ACC112 (cell line): ENCODE measurements at regions not wholly inside any gene's neighbourhood (a gene's known extent, or its start where the extent isn't known, plus 50 kb on each side); places are given as distances from the start of the nearest gene placed in this dataset.

Experiments
- H2AFZ ChIP-seq: fragments of 200-600 bp; sonication (generic); one replicate; pipeline ENCODE4 v1.6.0; 2017; ENCODE audit warnings: antibody characterized with exemption, low read length; ENCODE audit not compliant: unreplicated experiment
- H3K27ac ChIP-seq: fragments of 200-600 bp; sonication (generic); 2 replicates; pipeline ENCODE4 v1.5.1; 2014; ENCODE audit warnings: low read depth, mild to moderate bottlenecking, antibody characterized with exemption, low read length, moderate library complexity
- H3K27me3 ChIP-seq: fragments of 200-600 bp; sonication (generic); 2 replicates; pipeline ENCODE4 v1.6.1; 2014; ENCODE audit warnings: mild to moderate bottlenecking, antibody characterized with exemption, low read length, moderate library complexity, mixed read lengths; ENCODE audit not compliant: insufficient read depth
- H3K36me3 ChIP-seq: fragments of 200-600 bp; sonication (generic); 2 replicates; pipeline ENCODE4 v1.6.1; 2016; ENCODE audit warnings: mild to moderate bottlenecking, antibody characterized with exemption, low read length, moderate library complexity, mixed read lengths; ENCODE audit not compliant: insufficient read depth
- H3K4me1 ChIP-seq: fragments of 200-600 bp; sonication (generic); one replicate; pipeline ENCODE4 v1.6.1; 2016; ENCODE audit warnings: low read length, mixed read lengths; ENCODE audit not compliant: insufficient read depth, unreplicated experiment, control insufficient read depth
- H3K4me3 ChIP-seq: fragments of 200-600 bp; sonication (generic); 2 replicates; pipeline ENCODE4 v1.5.1; 2014; ENCODE audit warnings: mild to moderate bottlenecking, low read depth, low read length
- H3K79me2 ChIP-seq: fragments of 200-600 bp; sonication (generic); one replicate; pipeline ENCODE4 v1.6.0; 2016; ENCODE audit warnings: low read length; ENCODE audit not compliant: control insufficient read depth, unreplicated experiment, insufficient read depth

DNA sequence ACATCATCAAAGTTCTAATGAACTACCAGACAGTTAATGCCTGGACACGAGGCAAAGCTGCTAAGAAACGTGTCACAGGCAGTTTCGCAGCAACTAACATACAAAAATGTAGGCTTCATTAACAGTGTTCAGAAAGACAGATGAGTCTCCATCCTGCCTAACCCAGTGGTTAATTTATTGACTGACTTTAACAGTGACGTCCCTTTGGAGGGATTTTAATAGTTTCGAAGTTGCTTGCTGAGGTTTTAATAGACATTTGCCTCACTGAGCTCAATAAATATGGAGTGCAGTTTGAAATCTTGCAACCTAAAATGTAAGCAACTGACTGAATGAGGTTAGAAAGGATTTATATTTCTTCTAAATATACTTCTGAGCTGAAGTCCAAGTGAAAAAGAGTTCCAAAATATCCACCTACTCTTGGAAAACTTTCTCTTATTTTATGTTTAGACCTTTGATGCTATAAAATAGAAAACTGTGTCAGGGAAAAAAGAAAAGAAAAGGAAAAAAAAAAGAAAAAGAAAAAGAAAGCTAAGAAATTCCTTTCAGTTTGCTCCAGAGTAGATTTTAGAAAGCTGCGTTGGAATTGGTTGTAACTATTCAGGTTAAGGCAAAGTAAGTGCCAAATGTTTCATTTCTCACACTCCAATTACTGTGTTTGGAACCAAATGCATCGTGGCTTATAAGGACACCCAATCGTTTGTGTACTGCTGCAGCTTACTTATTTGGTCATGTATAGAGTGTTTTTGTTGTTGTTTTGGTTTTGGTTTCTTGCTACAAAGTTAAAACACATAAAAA is 2016.6 kb downstream of the MAT2B start:
- no peak overlapping the region for H3K27ac ChIP-seq
- peak overlapping the region; percentile 85 for H2AFZ ChIP-seq
- H3K4me1 ChIP-seq: peaks cover 2% of the 10 kb centered on the region
- no peaks in the 10 kb centered on the region for H3K27me3 ChIP-seq
- no peaks in the 10 kb centered on the region for H3K79me2 ChIP-seq
- peak overlapping the region; percentile 59 for H3K4me3 ChIP-seq
- H3K36me3 ChIP-seq: no peaks in the 10 kb centered on the region

DNA sequence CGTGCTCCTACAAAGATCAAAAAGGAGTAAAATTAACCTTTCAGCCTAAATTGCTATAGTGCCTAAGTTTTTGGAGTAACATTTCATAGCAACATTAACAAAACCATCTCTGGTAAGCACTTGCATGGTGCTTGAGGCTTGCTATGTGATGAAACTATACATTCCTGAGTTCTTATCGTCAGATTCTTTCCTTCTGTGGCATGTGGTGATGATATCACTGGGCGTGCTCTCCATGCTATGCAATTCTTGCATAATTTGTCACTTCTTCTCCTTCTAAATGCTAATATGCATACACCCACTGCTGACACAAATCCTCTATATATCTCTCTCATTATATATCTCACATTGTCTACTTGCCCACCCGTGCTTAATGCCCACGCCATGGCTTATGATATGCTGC is 2019.9 kb downstream of the MAT2B start:
- Histone ChIP-seq H3K4me3 (no peak overlapping the region), H2AFZ (no peak overlapping the region), H3K27me3 (no peaks in the 10 kb centered on the region), H3K27ac (no peak overlapping the region), H3K36me3 (no peaks in the 10 kb centered on the region), H3K79me2 (no peaks in the 10 kb centered on the region), H3K4me1 (peaks cover 2% of the 10 kb centered on the region)

DNA sequence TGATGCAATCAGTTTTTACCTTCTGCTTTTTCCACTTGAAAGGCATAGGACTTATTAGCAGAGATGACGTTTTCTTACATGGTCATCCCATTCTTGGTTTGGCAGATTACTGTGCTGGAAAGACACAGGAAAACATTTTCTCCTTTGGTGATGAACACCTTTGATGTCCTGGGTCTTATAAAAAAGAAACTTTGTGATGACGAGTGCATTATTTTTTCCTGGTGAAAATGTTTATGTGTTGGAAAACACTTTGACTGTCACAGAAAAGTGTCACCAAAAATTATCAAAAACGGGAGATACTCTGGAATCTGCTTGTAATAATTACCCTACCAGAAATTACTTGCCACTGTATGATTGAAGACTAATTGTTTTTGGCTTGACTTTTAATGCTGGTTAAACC is 2020.9 kb downstream of the MAT2B start:
- peaks cover 2% of the 10 kb centered on the region for H3K4me1 ChIP-seq
- no peak overlapping the region for H3K4me3 ChIP-seq
- H3K36me3 ChIP-seq: no peaks in the 10 kb centered on the region
- no peaks in the 10 kb centered on the region for H3K79me2 ChIP-seq
- no peak overlapping the region for H3K27ac ChIP-seq
- no peaks in the 10 kb centered on the region; the same call in 1 of the 2 replicates for H3K27me3 ChIP-seq
- no peak overlapping the region for H2AFZ ChIP-seq

DNA sequence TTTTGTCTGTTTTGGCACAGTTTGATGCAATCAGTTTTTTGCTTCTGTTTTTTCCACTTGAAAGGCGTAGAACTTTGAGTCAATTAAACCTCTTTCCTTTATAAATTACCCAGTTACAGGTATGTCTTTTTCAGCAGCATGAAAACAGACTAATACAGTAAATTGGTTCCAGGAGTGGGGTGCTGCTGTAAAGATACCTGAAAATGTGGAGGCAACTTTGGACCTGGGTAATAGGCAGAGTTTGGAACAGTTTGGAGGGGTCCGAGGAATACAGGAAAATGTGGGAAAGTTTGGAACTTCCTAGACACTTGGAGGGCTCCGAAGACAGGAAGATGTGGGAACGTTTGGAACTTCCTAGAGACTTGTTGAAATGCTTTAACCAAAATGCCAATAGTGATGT is 2022.2 kb downstream of the MAT2B start:
- no peaks in the 10 kb centered on the region for H3K79me2 ChIP-seq
- no peak overlapping the region for H3K27ac ChIP-seq
- no peak overlapping the region for H3K4me3 ChIP-seq
- H3K27me3 ChIP-seq: no peaks in the 10 kb centered on the region; the same call in 1 of the 2 replicates
- no peaks in the 10 kb centered on the region for H3K36me3 ChIP-seq
- no peak overlapping the region for H2AFZ ChIP-seq
- H3K4me1 ChIP-seq: peaks cover 2% of the 10 kb centered on the region

DNA sequence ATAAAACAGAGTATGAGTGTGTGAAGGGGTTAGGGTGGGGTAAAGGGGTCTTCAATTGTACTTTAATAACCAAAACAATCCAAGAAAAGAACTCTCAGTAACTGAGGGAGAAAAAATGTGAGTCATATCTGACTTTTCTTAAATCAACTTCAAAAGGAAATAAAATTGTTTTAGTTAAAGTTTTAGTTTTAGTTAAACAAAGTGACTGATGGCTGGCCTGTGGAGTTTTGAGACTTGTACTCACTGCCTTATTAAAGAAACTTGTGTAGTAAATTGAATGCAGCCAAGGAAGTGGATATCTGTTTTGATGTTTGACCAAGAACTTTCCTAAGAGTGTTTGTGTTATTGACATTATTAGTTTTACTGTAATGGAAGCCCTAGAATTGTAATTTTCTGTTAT is 2032.6 kb downstream of the MAT2B start:
- Histone ChIP-seq H2AFZ (peak overlapping the region; percentile 53), H3K4me3 (peak overlapping the region; percentile 30; the same call in 1 of the 2 replicates), H3K36me3 (no peaks in the 10 kb centered on the region), H3K27me3 (no peaks in the 10 kb centered on the region), H3K27ac (peak overlapping the region; percentile 67), H3K79me2 (no peaks in the 10 kb centered on the region), H3K4me1 (peaks cover 16% of the 10 kb centered on the region)

DNA sequence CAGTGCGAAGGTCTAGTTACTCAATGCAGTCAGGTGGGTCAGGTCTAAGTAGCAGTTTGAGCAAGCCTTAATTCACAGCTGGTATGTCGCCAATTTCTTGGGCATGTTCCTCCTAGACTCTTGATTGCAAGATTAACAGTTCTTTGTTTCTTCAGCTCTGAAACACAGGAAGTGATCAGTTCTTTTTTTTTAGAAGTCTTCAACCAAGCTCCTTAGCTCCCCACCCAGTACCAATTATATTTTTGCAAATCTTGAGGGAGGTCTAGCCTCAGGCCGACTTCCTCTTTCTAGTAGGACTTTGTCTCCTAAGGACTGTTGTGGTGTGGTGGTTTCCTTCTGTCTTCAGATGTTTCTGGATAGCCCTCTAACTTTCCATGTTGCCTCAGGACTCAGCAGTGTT is 2054.2 kb downstream of the MAT2B start:
- no peak overlapping the region for H3K4me3 ChIP-seq
- no peak overlapping the region for H2AFZ ChIP-seq
- H3K36me3 ChIP-seq: no peaks in the 10 kb centered on the region
- H3K79me2 ChIP-seq: no peaks in the 10 kb centered on the region
- H3K27me3 ChIP-seq: no peaks in the 10 kb centered on the region
- no peaks in the 10 kb centered on the region for H3K4me1 ChIP-seq
- H3K27ac ChIP-seq: no peak overlapping the region

DNA sequence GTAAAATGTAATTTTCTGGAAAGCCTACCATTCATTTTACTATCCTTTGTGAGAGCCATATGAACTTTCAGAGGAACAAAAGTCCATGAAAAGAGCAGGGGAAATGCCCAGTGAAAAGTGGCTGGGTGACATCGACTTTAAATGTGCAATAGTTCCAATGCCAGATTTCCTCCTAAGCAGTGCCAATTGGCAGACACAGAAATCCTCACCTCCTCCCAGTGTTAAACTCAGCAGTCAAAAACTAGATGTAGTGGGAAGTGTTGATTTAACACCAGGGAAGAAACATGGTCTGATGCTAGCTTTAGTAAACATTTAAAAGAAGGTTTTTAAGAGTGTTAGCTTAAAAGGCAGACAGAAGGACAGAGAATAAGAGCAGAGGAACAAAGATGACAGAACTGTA is 2055.2 kb downstream of the MAT2B start:
- Histone ChIP-seq H3K27me3 (no peaks in the 10 kb centered on the region), H3K79me2 (no peaks in the 10 kb centered on the region), H3K27ac (no peak overlapping the region), H3K4me3 (no peak overlapping the region), H3K4me1 (no peaks in the 10 kb centered on the region), H2AFZ (no peak overlapping the region), H3K36me3 (no peaks in the 10 kb centered on the region)

DNA sequence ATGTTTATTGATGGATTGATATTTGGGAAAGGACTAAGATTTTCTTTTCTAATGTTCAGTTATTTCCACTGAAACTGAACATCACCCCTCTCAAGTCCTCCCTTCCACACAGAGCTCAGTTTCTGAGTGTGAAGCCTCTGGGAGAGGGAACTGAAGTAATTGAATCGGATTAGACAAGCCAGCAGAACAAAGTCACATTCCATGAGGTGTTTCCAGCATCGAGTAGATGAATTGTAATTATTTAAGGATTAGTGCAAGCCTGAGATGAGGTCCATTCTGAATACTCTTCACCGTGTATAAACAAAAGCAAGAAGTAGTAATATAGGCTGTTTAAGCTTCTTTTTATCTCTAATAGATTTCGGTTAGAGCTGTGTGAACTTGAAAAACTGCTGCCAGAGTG is 2060.5 kb downstream of the MAT2B start:
- H3K36me3 ChIP-seq: no peaks in the 10 kb centered on the region
- H3K4me1 ChIP-seq: no peaks in the 10 kb centered on the region
- no peaks in the 10 kb centered on the region for H3K27me3 ChIP-seq
- H2AFZ ChIP-seq: no peak overlapping the region
- no peak overlapping the region for H3K4me3 ChIP-seq
- no peaks in the 10 kb centered on the region for H3K79me2 ChIP-seq
- no peak overlapping the region for H3K27ac ChIP-seq

DNA sequence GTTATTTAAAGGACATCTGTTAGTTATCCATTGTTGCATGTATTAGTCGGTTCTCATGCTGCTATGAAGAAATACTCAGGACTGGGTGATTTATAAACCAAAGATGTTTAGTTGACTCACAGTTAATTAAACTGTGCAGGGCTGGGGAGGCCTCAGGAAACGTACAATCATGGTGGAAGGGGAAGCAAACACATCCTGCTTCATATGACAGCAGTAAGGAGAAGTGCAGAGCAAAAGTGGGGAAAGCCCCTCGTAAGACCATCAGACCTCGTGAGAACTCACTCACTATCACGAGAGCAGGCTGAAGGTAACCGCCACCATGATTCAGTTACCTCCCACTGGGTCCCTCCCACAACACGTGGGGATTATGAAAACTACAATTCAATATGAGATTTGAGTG is 2064.1 kb downstream of the MAT2B start:
- H3K79me2 ChIP-seq: no peaks in the 10 kb centered on the region
- no peak overlapping the region for H2AFZ ChIP-seq
- H3K27me3 ChIP-seq: no peaks in the 10 kb centered on the region
- H3K4me3 ChIP-seq: no peak overlapping the region
- H3K27ac ChIP-seq: no peak overlapping the region
- peaks cover 5% of the 10 kb centered on the region for H3K4me1 ChIP-seq
- H3K36me3 ChIP-seq: no peaks in the 10 kb centered on the region

DNA sequence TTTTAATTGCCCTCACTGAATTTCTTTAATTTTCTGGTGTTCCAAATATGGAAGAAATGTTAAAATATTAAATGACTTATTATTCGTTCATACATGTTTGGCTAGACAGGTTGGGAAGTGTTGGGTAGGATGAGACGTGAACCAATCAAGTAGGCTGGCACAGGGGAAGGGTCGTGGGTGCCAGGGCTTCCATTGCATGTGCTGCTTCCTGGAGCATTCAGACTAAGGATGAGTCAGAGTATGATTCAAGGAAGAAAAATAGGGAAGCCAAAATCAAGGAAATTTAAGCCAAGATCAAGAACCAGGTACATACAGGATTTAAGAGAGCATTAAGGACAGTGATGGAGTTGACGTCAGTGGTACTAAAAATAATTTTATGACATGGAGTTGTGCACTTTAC is 2068.0 kb downstream of the MAT2B start:
- H3K4me1 ChIP-seq: peaks cover 5% of the 10 kb centered on the region
- no peaks in the 10 kb centered on the region for H3K79me2 ChIP-seq
- H3K4me3 ChIP-seq: no peak overlapping the region
- no peak overlapping the region for H3K27ac ChIP-seq
- H3K36me3 ChIP-seq: no peaks in the 10 kb centered on the region
- H3K27me3 ChIP-seq: no peaks in the 10 kb centered on the region
- H2AFZ ChIP-seq: no peak overlapping the region

DNA sequence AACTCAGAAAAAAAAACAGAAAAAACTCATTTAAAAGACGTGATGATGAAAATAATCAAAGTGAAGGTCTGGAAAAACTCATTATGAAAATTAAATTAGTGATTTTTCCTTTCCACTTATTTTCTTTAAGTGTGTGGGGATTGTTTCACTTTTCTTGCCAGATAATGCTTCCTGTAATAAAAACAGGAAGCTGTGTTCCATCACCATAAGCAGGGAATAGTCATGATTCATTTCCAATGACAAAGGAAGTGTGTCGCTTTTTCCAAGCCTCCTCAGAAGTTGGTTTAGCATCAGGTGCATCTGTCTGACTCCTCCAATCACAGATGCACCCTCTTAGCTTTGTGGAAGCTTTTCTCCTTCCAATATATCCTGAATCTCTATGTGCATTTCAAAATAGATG is 2068.7 kb downstream of the MAT2B start:
- Histone ChIP-seq H3K4me3 (no peak overlapping the region), H2AFZ (peak overlapping the region; percentile 13), H3K27me3 (no peaks in the 10 kb centered on the region), H3K79me2 (no peaks in the 10 kb centered on the region), H3K36me3 (no peaks in the 10 kb centered on the region), H3K27ac (no peak overlapping the region), H3K4me1 (peaks cover 5% of the 10 kb centered on the region)
